HFFc6 (cell line): ENCODE measurements at regions not wholly inside any gene's neighbourhood (a gene's known extent, or its start where the extent isn't known, plus 50 kb on each side); places are given as distances from the start of the nearest gene placed in this dataset.

ENCODE experiments used
- DNase-seq: peaks from one replicate; pipeline ENCODE4 v3.0.0-alpha.2; 2018
- H3K27ac Mint-ChIP-seq: 2 replicates; pipeline ENCODE4 v1.8.0; 2020; ENCODE audit warnings: mild to moderate bottlenecking, mixed read lengths
- H3K27me3 Mint-ChIP-seq: 2 replicates; pipeline ENCODE4 v1.8.0; 2021; ENCODE audit warnings: mild to moderate bottlenecking, moderate library complexity, mixed read lengths; ENCODE audit not compliant: insufficient read depth
- H3K36me3 Mint-ChIP-seq: 2 replicates; pipeline ENCODE4 v1.8.0; 2021; ENCODE audit warnings: low read depth, mixed read lengths
- H3K4me1 Mint-ChIP-seq: 2 replicates; pipeline ENCODE4 v1.8.0; 2020; ENCODE audit warnings: low read depth, mixed read lengths
- H3K4me3 Mint-ChIP-seq: 2 replicates; pipeline ENCODE4 v1.8.0; 2020; ENCODE audit warnings: mild to moderate bottlenecking, moderate library complexity, mixed read lengths
- H3K9me3 Mint-ChIP-seq: 2 replicates; pipeline ENCODE4 v1.8.0; 2020; ENCODE audit warnings: mild to moderate bottlenecking, mixed read lengths
- CTCF ChIP-seq: fragments of 200-600 bp; sonication (generic); IDR thresholded peaks from 2 replicates; pipeline ENCODE4 v1.5.0; 2021; ENCODE audit warnings: antibody characterized with exemption, mild to moderate bottlenecking

- no peak for DNase-seq
- peaks cover 16% of the 10 kb centered on the region for H3K27me3 Mint-ChIP-seq
- H3K36me3 Mint-ChIP-seq, result peaks cover 5% of the 10 kb centered on the region
- H3K4me1 Mint-ChIP-seq, result no peaks in the 10 kb centered on the region
- no peak for TF ChIP-seq CTCF
- peaks cover 33% of the 10 kb centered on the region for H3K9me3 Mint-ChIP-seq
- no peak overlapping the region for H3K27ac Mint-ChIP-seq
- no peak overlapping the region for H3K4me3 Mint-ChIP-seq
These were observed 251.0 kb upstream of the TNRC6C start for GRCh38 chr17:77707546-77707945.

- TF ChIP-seq CTCF, result no peak
- DNase-seq, result no peak
- Mint-ChIP-seq H3K4me3 (no peak overlapping the region), H3K9me3 (peaks cover 32% of the 10 kb centered on the region), H3K27ac (no peak overlapping the region), H3K4me1 (no peaks in the 10 kb centered on the region), H3K27me3 (peaks cover 16% of the 10 kb centered on the region), H3K36me3 (peaks cover 5% of the 10 kb centered on the region)
These were observed 250.5 kb upstream of the TNRC6C start for GRCh38 chr17:77708049-77708448.

GRCh38 chr17:77708936-77709335 lies 249.6 kb upstream of the TNRC6C start:
- DNase-seq, result no peak
- Mint-ChIP-seq H3K27ac (no peak overlapping the region), H3K4me3 (no peak overlapping the region), H3K9me3 (peaks cover 27% of the 10 kb centered on the region), H3K27me3 (peaks cover 16% of the 10 kb centered on the region), H3K36me3 (peaks cover 5% of the 10 kb centered on the region), H3K4me1 (no peaks in the 10 kb centered on the region)
- no peak for TF ChIP-seq CTCF

- TF ChIP-seq CTCF, result no peak
- Mint-ChIP-seq H3K27me3 (peaks cover 16% of the 10 kb centered on the region), H3K4me3 (no peak overlapping the region), H3K9me3 (peaks cover 20% of the 10 kb centered on the region), H3K27ac (no peak overlapping the region), H3K4me1 (no peaks in the 10 kb centered on the region), H3K36me3 (peaks cover 5% of the 10 kb centered on the region)
- no peak for DNase-seq
These were observed 248.9 kb upstream of the TNRC6C start for GRCh38 chr17:77709594-77709993.

- no peak for DNase-seq
- no peaks in the 10 kb centered on the region for H3K4me1 Mint-ChIP-seq
- no peak overlapping the region for H3K4me3 Mint-ChIP-seq
- H3K9me3 Mint-ChIP-seq, result no peaks in the 10 kb centered on the region
- peaks cover 13% of the 10 kb centered on the region for H3K27me3 Mint-ChIP-seq
- H3K27ac Mint-ChIP-seq, result no peak overlapping the region
- no peak for TF ChIP-seq CTCF
- H3K36me3 Mint-ChIP-seq, result no peaks in the 10 kb centered on the region
These were observed 245.9 kb upstream of the TNRC6C start for GRCh38 chr17:77712578-77712977.

GRCh38 chr17:77716289-77716926 lies 242.1 kb upstream of the TNRC6C start:
- no peak for TF ChIP-seq CTCF
- no peak for DNase-seq
- Mint-ChIP-seq H3K27ac (no peak overlapping the region), H3K4me3 (no peak overlapping the region), H3K27me3 (peaks cover 9% of the 10 kb centered on the region), H3K9me3 (no peaks in the 10 kb centered on the region), H3K36me3 (no peaks in the 10 kb centered on the region), H3K4me1 (no peaks in the 10 kb centered on the region)
